SK-N-SH (cell line): ENCODE measurements at regions not wholly inside any gene's neighbourhood (a gene's known extent, or its start where the extent isn't known, plus 50 kb on each side); places are given as distances from the start of the nearest gene placed in this dataset.

ENCODE experiments used
- CTCF ChIA-PET: fragments of 300-600, 350-600 bp; formaldehyde crosslinking; extraction: SDS; loops from one replicate; lab custom pipeline; 2021; lab: Yijun Ruan, JAX
- POLR2A ChIA-PET: fragments of 350-600 bp; sonication (Branson Sonifier 250); formaldehyde crosslinking; extraction: SDS; loops from one replicate; lab custom pipeline; 2020; ENCODE audit warnings: antibody characterized with exemption, inconsistent platforms; lab: Yijun Ruan, JAX
- DNase-seq: peaks from one replicate; pipeline ENCODE4 v3.0.0; 2012
- H2AFZ ChIP-seq: fragments of 200-600 bp; sonication (generic); 2 replicates; pipeline ENCODE4 v1.8.1; 2016; ENCODE audit warnings: antibody characterized with exemption, mild to moderate bottlenecking, low read depth
- H3F3A ChIP-seq: fragments of 200-600 bp; sonication (generic); replicated peaks from 2 replicates; pipeline ENCODE3; 2016; ENCODE audit warnings: antibody characterized with exemption, mild to moderate bottlenecking; ENCODE audit not compliant: insufficient read depth
- H3K27ac ChIP-seq, 2 experiments: fragments of 200-500 bp in 1 of 2; fragments of 200-600 bp in 1 of 2; sonication (Bioruptor generic) in 1 of 2; sonication (generic), shearing (Covaris generic) in 1 of 2; 2 replicates each; pipeline versions ENCODE4 v1.5.1 to v1.6.1; 2014 to 2016; ENCODE audit warnings: low read depth in 2 of 2, inconsistent platforms in 1 of 2, low read length in 1 of 2, mild to moderate bottlenecking in 1 of 2, mixed read lengths in 1 of 2
- H3K27me3 ChIP-seq: fragments of 200-600 bp; sonication (generic), shearing (Covaris generic); 2 replicates; pipeline ENCODE4 v1.6.1; 2016; ENCODE audit warnings: mixed run types; ENCODE audit not compliant: insufficient read depth
- H3K36me3 ChIP-seq, 2 experiments: fragments of 200-500 bp in 1 of 2; fragments of 200-600 bp in 1 of 2; sonication (Bioruptor generic) in 1 of 2; sonication (generic) in 1 of 2; replicated peaks in 1 of 2; 2 replicates each; pipeline versions ENCODE3 to v1.5.1; 2014 to 2016; ENCODE audit warnings: low read length in 1 of 2, mild to moderate bottlenecking in 1 of 2; ENCODE audit not compliant: insufficient read depth in 2 of 2, control insufficient read depth in 1 of 2
- H3K4me1 ChIP-seq, 2 experiments: fragments of 200-500 bp in 1 of 2; fragments of 200-600 bp in 1 of 2; sonication (Bioruptor generic) in 1 of 2; sonication (generic), shearing (Covaris generic) in 1 of 2; 2 replicates each; pipeline versions ENCODE4 v1.5.1 to v1.6.1; 2014 to 2016; ENCODE audit warnings: low read depth in 1 of 2, low read length in 1 of 2, mixed run types in 1 of 2; ENCODE audit not compliant: insufficient read depth in 2 of 2, control insufficient read depth in 1 of 2
- H3K4me2 ChIP-seq: fragments of 200-600 bp; sonication (generic), shearing (Covaris generic); 2 replicates; pipeline ENCODE4 v1.6.1; 2017; ENCODE audit warnings: mixed run types
- H3K4me3 ChIP-seq, 2 experiments: fragments of 200-500 bp in 1 of 2; fragments of 200-600 bp in 1 of 2; sonication (Bioruptor generic) in 1 of 2; sonication (generic), shearing (Covaris generic) in 1 of 2; 2 replicates each; pipeline versions ENCODE4 v1.5.1 to v1.8.1; 2014 to 2016; ENCODE audit warnings: low read depth in 2 of 2, inconsistent platforms in 1 of 2, low read length in 1 of 2, mild to moderate bottlenecking in 1 of 2, mixed read lengths in 1 of 2, moderate library complexity in 1 of 2
- H3K79me2 ChIP-seq: fragments of 200-600 bp; sonication (generic); 2 replicates; pipeline ENCODE4 v1.8.1; 2017; ENCODE audit warnings: mild to moderate bottlenecking; ENCODE audit not compliant: insufficient read depth
- H3K9ac ChIP-seq: fragments of 200-600 bp; sonication (generic); 2 replicates; pipeline ENCODE4 v1.6.1; 2017; ENCODE audit warnings: mixed run types
- H3K9me2 ChIP-seq: fragments of 200-600 bp; sonication (generic); 2 replicates; pipeline ENCODE4 v1.6.1; 2017; ENCODE audit warnings: mixed run types
- H3K9me3 ChIP-seq: fragments of 200-600 bp; sonication (generic); 2 replicates; pipeline ENCODE4 v1.6.1; 2017; ENCODE audit warnings: mixed run types, mild to moderate bottlenecking, moderate library complexity
- H4K20me1 ChIP-seq: fragments of 200-600 bp; sonication (generic); 2 replicates; pipeline ENCODE4 v1.6.1; 2017; ENCODE audit warnings: mild to moderate bottlenecking, mixed run types; ENCODE audit not compliant: insufficient read depth
- CHD2 ChIP-seq: fragments of 150-350 bp; IDR thresholded peaks from 2 replicates; pipeline ENCODE4 v1.6.1; 2018; ENCODE audit warnings: low read length; ENCODE audit not compliant: partially characterized antibody
- CTCF ChIP-seq: fragments of 200-600 bp; sonication (generic); IDR thresholded peaks from 2 replicates; pipeline ENCODE4 v1.6.1; 2017; ENCODE audit warnings: antibody characterized with exemption, mild to moderate bottlenecking, moderate library complexity
- EZH2phosphoT487 ChIP-seq: fragments of 200-600 bp; sonication (generic); IDR thresholded peaks from 2 replicates; pipeline ENCODE4 v1.6.1; 2017; ENCODE audit warnings: low read depth, mixed run types, mild to moderate bottlenecking, antibody characterized with exemption, moderate library complexity, borderline replicate concordance
- FOXJ3 ChIP-seq: sonication (generic); formaldehyde crosslinking; IDR thresholded peaks from 2 replicates; pipeline ENCODE4 v1.5.1; 2020; ENCODE audit warnings: mild to moderate bottlenecking, missing genetic modification reagents
- GABPA ChIP-seq: IDR thresholded peaks from 2 replicates; pipeline ENCODE4 v1.4.0; 2012; ENCODE audit warnings: low read depth, mild to moderate bottlenecking
- GATA2 ChIP-seq: sonication (generic); formaldehyde crosslinking; IDR thresholded peaks from 2 replicates; pipeline ENCODE4 v1.5.0; 2020; ENCODE audit warnings: mild to moderate bottlenecking, missing genetic modification reagents
- IRF3 ChIP-seq: fragments of 150-350 bp; IDR thresholded peaks from 2 replicates; pipeline ENCODE4 v1.6.1; 2016; ENCODE audit warnings: mild to moderate bottlenecking, low read depth, low read length
- JUND ChIP-seq: IDR thresholded peaks from 2 replicates; pipeline ENCODE4 v1.4.0; 2012
- MEF2A ChIP-seq: IDR thresholded peaks from 2 replicates; pipeline ENCODE4 v1.4.0; 2012; ENCODE audit warnings: low read depth, borderline replicate concordance
- MXI1 ChIP-seq: IDR thresholded peaks from 2 replicates; pipeline ENCODE4 v1.6.1; 2012; ENCODE audit warnings: mild to moderate bottlenecking, low read depth, low read length, improper control_type of control experiment
- NFIC ChIP-seq: IDR thresholded peaks from 2 replicates; pipeline ENCODE4 v1.4.0; 2012; ENCODE audit warnings: borderline replicate concordance
- POLR2AphosphoS5 ChIP-seq: IDR thresholded peaks from 2 replicates; pipeline ENCODE4 v1.6.1; 2012; ENCODE audit warnings: low read depth, low read length
- RAD21 ChIP-seq: IDR thresholded peaks from 2 replicates; pipeline ENCODE4 v1.6.1; 2012; ENCODE audit warnings: mild to moderate bottlenecking, low read length
- REST ChIP-seq: IDR thresholded peaks from 2 replicates; pipeline ENCODE4 v1.6.1; 2012; ENCODE audit warnings: mild to moderate bottlenecking, low read depth, low read length, moderate library complexity
- RFX5 ChIP-seq: IDR thresholded peaks from 2 replicates; pipeline ENCODE4 v1.6.1; 2012; ENCODE audit warnings: mild to moderate bottlenecking, improper control_type of control experiment, low read length
- TAF1 ChIP-seq: IDR thresholded peaks from 2 replicates; pipeline ENCODE4 v1.6.1; 2012; ENCODE audit warnings: low read depth, mild to moderate bottlenecking, low read length, moderate library complexity, borderline replicate concordance
- TEAD4 ChIP-seq: IDR thresholded peaks from 2 replicates; pipeline ENCODE4 v1.4.0; 2012; ENCODE audit warnings: mild to moderate bottlenecking, borderline replicate concordance; ENCODE audit not compliant: insufficient read depth
- YY1 ChIP-seq: IDR thresholded peaks from 2 replicates; pipeline ENCODE4 v1.4.0; 2012; ENCODE audit warnings: low read depth, mild to moderate bottlenecking
- WGBS: methylation state at CpG from one replicate; pipeline ENCODE4 v1.1.6; 2017; ENCODE audit warnings: low lambda C conversion rate; 5-methylcytosine and 5-hydroxymethylcytosine counted together
- TF ChIP-seq, protein P1 (sequence below): IDR thresholded peaks from 2 replicates; pipeline ENCODE4; 2012

DNA sequence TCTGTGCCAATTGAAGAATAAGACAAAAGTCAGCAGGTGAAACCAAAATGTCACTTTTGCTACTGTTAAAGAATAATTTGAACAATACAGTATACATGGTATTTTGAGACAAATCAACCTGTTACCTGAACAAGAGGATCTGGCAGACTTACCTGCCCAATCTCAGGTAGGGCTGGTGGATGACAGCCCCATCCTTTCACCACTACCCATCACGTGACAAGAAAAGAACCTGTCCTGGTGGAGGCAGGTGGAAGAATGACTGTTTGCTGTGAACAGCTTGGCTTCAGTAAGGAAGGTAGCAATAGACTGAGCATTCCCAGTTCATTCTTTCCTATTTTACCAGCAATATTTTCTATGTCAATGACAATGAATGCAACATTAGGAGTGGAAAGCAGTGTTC is 349.6 kb downstream of the GPATCH2 start:
- Histone ChIP-seq H3K27ac (no peak overlapping the region), H3F3A (peaks cover 5% of the 10 kb centered on the region), H3K4me3 (no peak overlapping the region), H3K9me3 (no peaks in the 10 kb centered on the region), H3K9ac (no peak overlapping the region), H3K4me1 (peaks cover 0 to 5% of the 10 kb centered on the region in 2 experiments; a peak in 1 of 4 replicates), H3K27me3 (no peaks in the 10 kb centered on the region), H3K36me3 (no peaks in the 10 kb centered on the region), H3K79me2 (no peaks in the 10 kb centered on the region), H2AFZ (no peak overlapping the region), H4K20me1 (no peaks in the 10 kb centered on the region), H3K4me2 (no peak overlapping the region), H3K9me2 (no peaks in the 10 kb centered on the region)
- WGBS = 70% methylated on average over 1 of the region's 1 CpG
- CTCF ChIA-PET = no interaction called here
- POLR2A ChIA-PET = no interaction called here
- no peak for DNase-seq
- TF ChIP-seq TEAD4 (no peak), JUND (no peak), NFIC (no peak), TAF1 (no peak), CTCF (no peak), RFX5 (no peak), REST (no peak), CHD2 (no peak), RAD21 (no peak), GABPA (no peak), POLR2AphosphoS5 (no peak), YY1 (no peak), MEF2A (no peak), FOXJ3 (CRISPR knock-in tag) (no peak), EZH2phosphoT487 (no peak), MXI1 (no peak), GATA2 (CRISPR knock-in tag) (no peak), IRF3 (no peak)
- TF ChIP-seq, protein P1, sequence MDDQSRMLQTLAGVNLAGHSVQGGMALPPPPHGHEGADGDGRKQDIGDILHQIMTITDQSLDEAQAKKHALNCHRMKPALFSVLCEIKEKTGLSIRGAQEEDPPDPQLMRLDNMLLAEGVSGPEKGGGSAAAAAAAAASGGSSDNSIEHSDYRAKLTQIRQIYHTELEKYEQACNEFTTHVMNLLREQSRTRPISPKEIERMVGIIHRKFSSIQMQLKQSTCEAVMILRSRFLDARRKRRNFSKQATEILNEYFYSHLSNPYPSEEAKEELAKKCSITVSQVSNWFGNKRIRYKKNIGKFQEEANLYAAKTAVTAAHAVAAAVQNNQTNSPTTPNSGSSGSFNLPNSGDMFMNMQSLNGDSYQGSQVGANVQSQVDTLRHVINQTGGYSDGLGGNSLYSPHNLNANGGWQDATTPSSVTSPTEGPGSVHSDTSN = no peak
